Adrenal gland (tissue), 5 donors: ENCODE measurements at regions not wholly inside any gene's neighbourhood (a gene's known extent, or its start where the extent isn't known, plus 50 kb on each side); places are given as distances from the start of the nearest gene placed in this dataset.

Experiments
- CTCF ChIP-seq, 6 experiments: fragments of 450-650 bp in 4 of 6; fragments of 200-600 bp in 2 of 6; sonication (generic) in 1 of 6; IDR thresholded peaks; 1 replicate in 5 of 6; 2 replicates in 1 of 6; pipeline versions ENCODE4 v1.5.1 to v1.8.0; 2016 to 2021; ENCODE audit warnings: antibody characterized with exemption in 6 of 6, mild to moderate bottlenecking in 2 of 6, moderate library complexity in 1 of 6
- POLR2A ChIP-seq, 2 donors: fragments of 450-650 bp; IDR thresholded peaks; one replicate each; pipeline ENCODE4 v1.6.1; 2017; ENCODE audit warnings: antibody characterized with exemption in 2 of 2, mild to moderate bottlenecking in 2 of 2, moderate library complexity in 1 of 2
- donor health status: DM: no; HTN: no; CAD: no.

- TF ChIP-seq CTCF (IDR thresholded peaks at IDR 0.05) (no peak), POLR2A (IDR thresholded peaks at IDR 0.05) (no peak)
Observed at GRCh38 chr7:45470031-45470430, 104.1 kb upstream of the ADCY1 start.
